PC-3 (cell line): ENCODE measurements at regions not wholly inside any gene's neighbourhood (a gene's known extent, or its start where the extent isn't known, plus 50 kb on each side); places are given as distances from the start of the nearest gene placed in this dataset.

Experiments
- ATAC-seq: fragments of 200-7000 bp; cut with Tn5 transposase; 2 replicates; pipeline ENCODE4 v1.9.1; 2020; ENCODE audit warnings: mild to moderate bottlenecking, moderate library complexity
- BruUV-seq: library from RNA; stranded (reverse); fragments of 400-500 nt; replicated peaks from 2 replicates; lab custom pipeline; 2021; lab: Mats Ljungman, UMichigan
- CTCF ChIA-PET: fragments of 300-600 bp; sonication (Branson Sonifier 250); formaldehyde crosslinking; loops from one replicate; lab custom pipeline; 2022; ENCODE audit warnings: antibody characterized with exemption; lab: Charles Lee
- POLR2A ChIA-PET: fragments of 300-600 bp; sonication (Branson Sonifier 250); formaldehyde crosslinking; loops from one replicate; lab custom pipeline; 2022; ENCODE audit warnings: antibody characterized with exemption; ENCODE audit not compliant: unreplicated experiment; lab: Charles Lee
- DNase-seq: peaks from one replicate; pipeline ENCODE4 v3.0.0-alpha.2; 2015
- H2AFZ ChIP-seq: fragments of 300-600 bp; sonication (generic); 2 replicates; pipeline ENCODE4 v1.6.0; 2016; ENCODE audit warnings: antibody characterized with exemption, low read length
- H3F3A ChIP-seq: fragments of 300-600 bp; sonication (generic); one replicate; pipeline ENCODE4 v1.6.0; 2017; ENCODE audit warnings: antibody characterized with exemption, low read length, control low read depth, mild to moderate bottlenecking; ENCODE audit not compliant: unreplicated experiment
- H3K27ac ChIP-seq: fragments of 300-600 bp; sonication (generic); 2 replicates; pipeline ENCODE4 v1.5.1; 2016; ENCODE audit warnings: mild to moderate bottlenecking, low read length
- H3K27me3 ChIP-seq: fragments of 300-600 bp; sonication (generic); 2 replicates; pipeline ENCODE4 v1.6.1; 2016; ENCODE audit warnings: low read length, mixed read lengths
- H3K36me3 ChIP-seq: fragments of 300-600 bp; sonication (generic); 2 replicates; pipeline ENCODE4 v1.6.1; 2016; ENCODE audit warnings: low read depth, mixed run types, low read length, mixed read lengths
- H3K4me1 ChIP-seq: fragments of 300-600 bp; sonication (generic); 2 replicates; pipeline ENCODE4 v1.5.1; 2016; ENCODE audit warnings: low read length; ENCODE audit not compliant: insufficient read depth
- H3K4me2 ChIP-seq: fragments of 300-600 bp; sonication (generic); 2 replicates; pipeline ENCODE4 v1.6.0; 2016; ENCODE audit warnings: low read length
- H3K4me3 ChIP-seq: fragments of 300-600 bp; sonication (generic); 2 replicates; pipeline ENCODE4 v1.5.1; 2016; ENCODE audit warnings: mild to moderate bottlenecking, low read length, mixed read lengths
- H3K79me2 ChIP-seq: fragments of 300-600 bp; sonication (generic); 2 replicates; pipeline ENCODE4 v1.6.1; 2017; ENCODE audit warnings: low read length, mixed read lengths
- H3K9ac ChIP-seq: fragments of 300-600 bp; sonication (generic); 2 replicates; pipeline ENCODE4 v1.6.0; 2016; ENCODE audit warnings: mild to moderate bottlenecking, low read length
- H3K9me2 ChIP-seq: fragments of 300-600 bp; sonication (generic); replicated peaks from 2 replicates; pipeline ENCODE4 v1.6.1; 2016; ENCODE audit warnings: mixed run types, low read length, mixed read lengths
- H3K9me3 ChIP-seq: fragments of 300-600 bp; sonication (generic); 2 replicates; pipeline ENCODE4 v1.6.1; 2016; ENCODE audit warnings: low read length, mixed read lengths
- H4K20me1 ChIP-seq: fragments of 300-600 bp; sonication (generic); 2 replicates; pipeline ENCODE4 v1.6.1; 2016; ENCODE audit warnings: low read length, mixed read lengths
- EZH2 ChIP-seq: fragments of 300-600 bp; sonication (generic); IDR thresholded peaks from one replicate; pipeline ENCODE4 v1.6.1; 2017; ENCODE audit warnings: antibody characterized with exemption, mild to moderate bottlenecking, low read length; ENCODE audit not compliant: unreplicated experiment
- EZH2phosphoT487 ChIP-seq: fragments of 300-600 bp; sonication (generic); IDR thresholded peaks from 2 replicates; pipeline ENCODE4 v1.6.1; 2018; ENCODE audit warnings: mild to moderate bottlenecking, antibody characterized with exemption, low read length, borderline replicate concordance
- intact Hi-C: fragments of 100-400 bp; cut with micrococcal nuclease; formaldehyde crosslinking; loops from 2 replicates; pipeline ENCODE4 v1.9.0; 2023
- TF ChIP-seq, protein P1 (sequence below): fragments of 300-600 bp; sonication (generic); conservative IDR thresholded peaks from 2 replicates; pipeline ENCODE4 v1.5.1; 2017; ENCODE audit warnings: antibody characterized with exemption, low read depth, mild to moderate bottlenecking, low read length

DNA sequence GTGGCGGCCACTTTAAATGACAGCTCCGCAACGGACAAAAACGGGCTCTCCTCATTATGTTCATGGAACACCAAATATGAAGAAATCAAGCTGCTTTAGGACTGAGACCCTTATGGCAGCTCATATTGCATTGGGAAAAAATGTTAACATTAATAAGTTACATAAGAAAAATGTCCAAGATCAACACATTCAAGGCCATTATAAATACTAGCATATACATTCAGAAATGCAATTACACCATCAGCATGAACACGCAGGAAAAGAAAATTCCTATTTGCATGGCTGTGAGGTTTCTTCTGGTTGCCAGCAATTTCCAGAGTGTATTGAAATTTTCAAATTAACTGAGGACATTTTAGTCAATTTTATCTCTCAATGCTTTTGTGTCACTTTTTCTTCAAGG lies 374.1 kb upstream of the NRP1 start:
- intact Hi-C loops: loop anchor here (10.0 kb wide), 1 partner anchor 256 kb away; no protein-coding TSS in a partner anchor
- ChIA-PET POLR2A (interaction anchor here (0.6 kb wide), 2 partner anchors 403 to 436 kb away, joined by 4 to 18 read pairs; no protein-coding TSS in a partner anchor), CTCF (no interaction called here)
- Histone ChIP-seq H3K9me2 (0 out of 2 replicates have a peak, but pooled peaks cover 5% of the 10 kb centered on the region), H3K4me3 (no peak overlapping the region), H3K27ac (no peak overlapping the region), H3K36me3 (no peaks in the 10 kb centered on the region), H4K20me1 (no peaks in the 10 kb centered on the region), H3K27me3 (no peaks in the 10 kb centered on the region), H2AFZ (no peak overlapping the region), H3F3A (no peaks in the 10 kb centered on the region), H3K4me1 (peaks cover 35% of the 10 kb centered on the region), H3K4me2 (no peak overlapping the region), H3K9ac (no peak overlapping the region), H3K79me2 (no peaks in the 10 kb centered on the region), H3K9me3 (no peaks in the 10 kb centered on the region)
- BruUV-seq: no TSS peak
- ATAC-seq: no peak
- TF ChIP-seq, protein P1, sequence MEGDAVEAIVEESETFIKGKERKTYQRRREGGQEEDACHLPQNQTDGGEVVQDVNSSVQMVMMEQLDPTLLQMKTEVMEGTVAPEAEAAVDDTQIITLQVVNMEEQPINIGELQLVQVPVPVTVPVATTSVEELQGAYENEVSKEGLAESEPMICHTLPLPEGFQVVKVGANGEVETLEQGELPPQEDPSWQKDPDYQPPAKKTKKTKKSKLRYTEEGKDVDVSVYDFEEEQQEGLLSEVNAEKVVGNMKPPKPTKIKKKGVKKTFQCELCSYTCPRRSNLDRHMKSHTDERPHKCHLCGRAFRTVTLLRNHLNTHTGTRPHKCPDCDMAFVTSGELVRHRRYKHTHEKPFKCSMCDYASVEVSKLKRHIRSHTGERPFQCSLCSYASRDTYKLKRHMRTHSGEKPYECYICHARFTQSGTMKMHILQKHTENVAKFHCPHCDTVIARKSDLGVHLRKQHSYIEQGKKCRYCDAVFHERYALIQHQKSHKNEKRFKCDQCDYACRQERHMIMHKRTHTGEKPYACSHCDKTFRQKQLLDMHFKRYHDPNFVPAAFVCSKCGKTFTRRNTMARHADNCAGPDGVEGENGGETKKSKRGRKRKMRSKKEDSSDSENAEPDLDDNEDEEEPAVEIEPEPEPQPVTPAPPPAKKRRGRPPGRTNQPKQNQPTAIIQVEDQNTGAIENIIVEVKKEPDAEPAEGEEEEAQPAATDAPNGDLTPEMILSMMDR: no peak
- TF ChIP-seq EZH2phosphoT487: no peak
- TF ChIP-seq EZH2: no peak
- DNase-seq: no peak

GRCh38 chr10:33706746-33707145 lies 372.3 kb upstream of the NRP1 start:
- Histone ChIP-seq H3K4me2 (peak overlapping the region; percentile 17), H3K27ac (peak overlapping the region; percentile 74), H3K4me3 (no peak overlapping the region), H3F3A (no peaks in the 10 kb centered on the region), H3K79me2 (no peaks in the 10 kb centered on the region), H3K9ac (peak overlapping the region; percentile 32), H2AFZ (no peak overlapping the region), H3K36me3 (no peaks in the 10 kb centered on the region), H3K9me2 (0 out of 2 replicates have a peak, but pooled peaks cover 5% of the 10 kb centered on the region), H3K27me3 (no peaks in the 10 kb centered on the region), H3K9me3 (no peaks in the 10 kb centered on the region), H4K20me1 (no peaks in the 10 kb centered on the region), H3K4me1 (peaks cover 40% of the 10 kb centered on the region)
- intact Hi-C loops: loop anchor here (10.0 kb wide), 1 partner anchor 258 kb away; no protein-coding TSS in a partner anchor
- POLR2A ChIA-PET: no interaction called here
- CTCF ChIA-PET: no interaction called here
- no peak for TF ChIP-seq EZH2phosphoT487
- TF ChIP-seq EZH2: no peak
- TF ChIP-seq, protein P1: no peak
- BruUV-seq: no TSS peak
- ATAC-seq (no peak), DNase-seq (peak; percentile 57)

DNA sequence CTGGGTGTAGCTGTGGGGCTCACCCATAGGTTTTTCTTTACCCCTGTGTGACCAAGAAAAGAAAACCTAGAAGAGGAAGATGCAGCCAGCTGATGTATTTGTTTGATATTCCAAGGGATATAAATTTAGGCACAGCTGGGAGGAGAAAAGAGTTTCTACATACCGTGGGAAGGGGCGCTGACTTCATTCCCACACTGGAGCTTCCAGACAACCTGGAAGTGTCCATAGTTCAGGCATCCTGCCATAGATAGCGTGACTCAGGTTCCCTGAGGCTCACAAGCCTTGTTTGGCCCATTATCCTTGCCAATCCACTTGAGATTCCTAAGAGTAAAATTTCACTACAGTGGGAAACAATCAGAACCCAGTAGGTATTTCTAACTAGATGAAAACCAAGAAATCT lies 371.7 kb upstream of the NRP1 start:
- intact Hi-C loops: loop anchor here (10.0 kb wide), 1 partner anchor 259 kb away; no protein-coding TSS in a partner anchor
- H3K4me3 ChIP-seq: no peak overlapping the region
- no peaks in the 10 kb centered on the region for H4K20me1 ChIP-seq
- POLR2A ChIA-PET: no interaction called here
- H3K4me1 ChIP-seq: peaks cover 40% of the 10 kb centered on the region
- CTCF ChIA-PET: no interaction called here
- no peaks in the 10 kb centered on the region for H3K9me3 ChIP-seq
- H3K27ac ChIP-seq: peak overlapping the region; percentile 74
- H3K9me2 ChIP-seq: 0 out of 2 replicates have a peak, but pooled peaks cover 5% of the 10 kb centered on the region
- peak overlapping the region; percentile 17 for H3K4me2 ChIP-seq
- ATAC-seq (peak; percentile 44), DNase-seq (peak; percentile 99)
- H3K9ac ChIP-seq: peak overlapping the region; percentile 47
- 0 out of 2 replicates have a peak overlapping the region, but pooled peaks have one; percentile 1 for H2AFZ ChIP-seq
- no peaks in the 10 kb centered on the region for H3K36me3 ChIP-seq
- TF ChIP-seq EZH2 (no peak), EZH2phosphoT487 (no peak)
- TF ChIP-seq, protein P1: no peak
- no TSS peak for BruUV-seq
- no peaks in the 10 kb centered on the region for H3K27me3 ChIP-seq
- H3F3A ChIP-seq: no peaks in the 10 kb centered on the region
- no peaks in the 10 kb centered on the region for H3K79me2 ChIP-seq
